ENCODE measurements at regions not wholly inside any gene's neighbourhood (a gene's known extent, or its start where the extent isn't known, plus 50 kb on each side); places are given as distances from the start of the nearest gene placed in this dataset.
"Not testable (repeated sequence)": the region's sequence is repeated elsewhere in the genome, so short reads cannot be mapped to it uniquely, and the experiment has no call there.

- DNase-seq (ENCODE audit: extremely low spot score, insufficient read length, low read depth): no peak
- no peak for FAIRE-seq
Measured at GRCh38 chr17:14749269-14749668, 448.4 kb downstream of the HS3ST3B1 start.

- FAIRE-seq: no peak
- DNase-seq (ENCODE audit: extremely low spot score, insufficient read length, low read depth): no peak
Measured at GRCh38 chr17:14748036-14748710, 447.3 kb downstream of the HS3ST3B1 start.

- FAIRE-seq: no peak
- no peak for DNase-seq (ENCODE audit: extremely low spot score, insufficient read length, low read depth)
Measured at GRCh38 chr17:14747603-14747950, 446.7 kb downstream of the HS3ST3B1 start.

DNA sequence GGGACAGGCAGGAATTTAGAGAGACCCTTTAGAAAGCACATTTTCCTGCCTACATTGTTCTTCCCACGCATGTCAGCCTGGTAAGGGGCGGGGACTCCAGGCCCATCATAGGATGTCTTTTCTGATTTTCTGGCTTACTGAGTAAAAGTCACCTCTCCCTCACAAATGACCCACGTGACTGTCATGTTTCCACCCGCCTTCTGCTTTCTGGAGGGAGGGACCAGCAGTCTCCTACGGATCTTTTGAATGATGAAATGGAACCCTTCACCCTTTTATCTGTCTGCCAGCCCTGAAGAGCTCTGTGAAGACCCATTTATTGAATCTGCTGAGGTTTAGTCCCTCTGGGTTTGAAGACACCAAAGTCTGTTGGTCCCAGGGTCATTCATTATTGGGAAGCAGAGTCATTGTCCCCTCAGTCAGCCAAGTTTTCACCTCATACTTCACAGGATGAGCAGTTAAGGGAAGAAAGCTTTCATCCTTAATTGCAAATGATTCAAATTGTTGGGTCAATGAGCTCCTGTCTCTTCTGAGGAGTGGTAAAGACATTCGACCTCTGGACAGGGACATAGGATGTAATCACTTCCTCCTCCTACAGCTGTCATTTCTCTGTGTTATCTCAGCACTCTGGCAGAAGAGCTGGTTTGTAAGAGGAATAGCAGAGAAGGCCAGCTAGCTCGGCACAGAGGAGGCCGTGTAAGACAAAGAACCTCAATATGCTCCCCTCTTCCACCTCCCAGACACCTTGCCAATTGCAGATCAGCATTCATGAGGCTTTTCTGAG lies 446.1 kb downstream of the HS3ST3B1 start:
- FAIRE-seq (no peak), DNase-seq (ENCODE audit: extremely low spot score, insufficient read length, low read depth) (no peak)

DNA sequence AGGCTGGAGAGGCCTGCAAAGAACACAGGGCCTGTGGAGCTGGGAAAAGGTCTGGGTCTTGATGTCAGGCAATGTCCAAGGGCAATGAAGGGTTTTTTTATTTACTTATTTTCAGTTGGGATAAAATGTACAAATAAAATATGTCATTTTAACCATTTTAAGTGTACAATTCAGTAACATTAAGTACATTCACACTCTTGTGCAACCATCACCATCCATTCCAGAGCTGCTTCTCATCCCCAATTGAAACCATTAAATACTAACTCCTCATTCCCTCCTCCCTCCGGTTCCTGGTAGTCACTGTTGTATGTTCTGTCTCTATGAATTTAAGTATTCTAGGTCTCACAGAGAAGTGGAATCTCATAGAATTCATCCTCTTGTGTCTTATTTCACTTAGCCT lies 444.7 kb downstream of the HS3ST3B1 start:
- DNase-seq (ENCODE audit: extremely low spot score, insufficient read length, low read depth) (no peak), FAIRE-seq (no peak)

GRCh38 chr17:14744761-14745473 lies 444.0 kb downstream of the HS3ST3B1 start:
- FAIRE-seq: no peak
- DNase-seq (ENCODE audit: extremely low spot score, insufficient read length, low read depth): no peak

DNA sequence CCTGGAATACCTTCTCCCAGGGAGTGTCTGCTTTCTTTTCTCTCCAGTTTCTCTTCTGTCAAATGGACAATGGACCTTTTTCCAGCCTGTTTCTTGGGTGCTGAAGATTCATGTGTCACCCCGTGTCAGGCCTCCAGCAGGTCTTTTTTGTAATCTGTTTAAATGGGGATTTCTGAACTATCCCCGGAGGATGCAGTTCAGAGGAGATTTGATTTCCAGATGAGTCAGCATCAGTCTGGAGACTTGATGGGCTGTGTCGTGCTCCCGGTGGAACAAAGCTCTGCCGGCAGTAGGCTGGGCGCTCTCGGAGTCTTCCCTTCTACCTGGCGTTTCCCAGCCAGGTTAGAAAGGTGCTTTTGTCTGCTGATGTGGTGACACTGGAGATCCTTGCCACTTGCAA lies 440.6 kb downstream of the HS3ST3B1 start:
- no peak for FAIRE-seq
- DNase-seq (ENCODE audit: extremely low spot score, insufficient read length, low read depth): no peak

GRCh38 chr17:14739656-14740431 lies 439.0 kb downstream of the HS3ST3B1 start:
- FAIRE-seq (no peak), DNase-seq (ENCODE audit: extremely low spot score, insufficient read length, low read depth) (no peak)

DNA sequence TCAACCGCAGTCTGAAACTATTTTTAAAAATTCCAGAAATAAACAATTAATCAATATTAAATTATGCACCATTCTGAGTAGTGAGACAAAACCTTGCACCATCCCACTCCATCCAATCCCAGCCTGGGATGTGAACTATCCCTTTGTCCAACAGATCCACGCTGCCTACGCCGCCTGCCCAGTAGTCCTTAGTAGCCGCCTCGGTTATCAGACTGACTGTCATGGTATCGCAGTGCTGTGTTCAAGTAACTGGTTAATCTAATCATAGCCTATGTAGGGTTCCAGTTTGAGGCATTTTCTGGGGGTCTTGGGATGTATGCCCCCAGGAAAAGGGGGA lies 437.7 kb downstream of the HS3ST3B1 start:
- no peak for DNase-seq (ENCODE audit: extremely low spot score, insufficient read length, low read depth)
- no peak for FAIRE-seq

- FAIRE-seq: no peak
- no peak for DNase-seq (ENCODE audit: extremely low spot score, insufficient read length, low read depth)
Measured at GRCh38 chr17:14737984-14738651, 437.2 kb downstream of the HS3ST3B1 start.

- no peak for FAIRE-seq
- DNase-seq (ENCODE audit: extremely low spot score, insufficient read length, low read depth): no peak
Measured at GRCh38 chr17:14736631-14737030, 435.8 kb downstream of the HS3ST3B1 start.

GRCh38 chr17:14733376-14733775 lies 432.5 kb downstream of the HS3ST3B1 start:
- no peak for FAIRE-seq

DNA sequence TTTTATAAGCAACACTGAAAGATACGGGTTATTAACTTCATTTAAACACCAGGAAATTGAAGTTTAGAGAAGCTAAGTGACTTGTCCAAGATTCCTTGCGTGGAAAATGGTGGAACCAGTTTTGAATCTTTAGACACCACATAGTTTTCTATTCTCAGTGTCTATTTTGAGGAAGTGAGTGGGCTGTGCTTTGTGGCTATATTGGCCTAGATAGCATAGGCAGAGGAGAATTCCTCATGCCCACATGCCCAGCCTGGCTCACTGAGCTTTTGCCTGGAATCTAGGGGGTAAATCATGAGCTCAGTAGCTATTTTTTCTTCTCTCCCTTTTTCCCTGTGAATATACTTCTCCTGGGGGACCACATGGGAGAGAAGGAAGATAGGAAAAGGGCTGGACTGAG lies 431.3 kb downstream of the HS3ST3B1 start:
- no peak for FAIRE-seq
- DNase-seq (ENCODE audit: extremely low spot score, insufficient read length, low read depth): no peak

More at GRCh38 chr17:14733376-14733775, 432.5 kb downstream of the HS3ST3B1 start:
- DNase-seq (ENCODE audit: extremely low spot score, insufficient read length, low read depth): no peak

DNA sequence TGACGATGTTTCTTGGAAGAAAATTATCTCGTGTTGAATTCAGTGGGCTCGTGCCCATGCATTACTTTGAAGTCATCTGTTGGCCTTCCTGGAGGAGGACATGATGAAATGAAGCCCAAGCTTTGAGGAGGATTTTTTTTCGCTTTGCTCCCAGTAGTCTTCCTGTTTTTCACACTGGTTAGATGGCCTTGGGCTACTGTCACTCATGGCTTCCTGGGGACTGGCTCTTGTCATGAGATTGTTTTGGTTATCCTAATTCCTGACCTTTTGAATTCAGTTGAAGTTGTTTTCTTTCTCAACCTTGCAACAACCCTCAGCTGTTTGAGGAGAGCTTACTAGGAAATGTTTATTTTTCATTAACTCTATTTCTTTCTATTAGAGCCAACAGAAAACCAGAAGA lies 430.7 kb downstream of the HS3ST3B1 start:
- FAIRE-seq: no peak

DNA sequence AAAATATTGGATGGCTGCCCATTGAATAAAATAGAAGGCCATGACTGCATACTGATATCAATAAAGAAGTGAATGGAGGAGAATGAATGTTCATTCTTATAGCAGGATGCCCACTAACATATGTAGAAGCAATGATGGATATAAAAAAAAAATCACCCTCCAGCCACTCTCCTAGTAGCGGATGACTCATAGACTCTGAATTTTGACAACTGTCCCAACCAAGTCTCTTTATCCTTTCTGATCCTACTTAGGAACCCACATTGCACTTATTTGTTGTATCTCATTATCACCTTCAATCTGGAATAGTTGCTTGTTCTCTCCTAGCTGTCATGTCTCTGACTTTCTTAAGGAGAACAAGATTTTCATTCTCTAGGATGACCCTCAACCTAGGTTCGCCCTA lies 429.9 kb downstream of the HS3ST3B1 start:
- FAIRE-seq (no peak), DNase-seq (ENCODE audit: extremely low spot score, insufficient read length, low read depth) (no peak)

More for the DNA sequence above, 430.7 kb downstream of the HS3ST3B1 start:
- DNase-seq (ENCODE audit: extremely low spot score, insufficient read length, low read depth): no peak

- FAIRE-seq (no peak), DNase-seq (ENCODE audit: extremely low spot score, insufficient read length, low read depth) (no peak)
Measured at GRCh38 chr17:14725729-14726128, 424.8 kb downstream of the HS3ST3B1 start.

DNA sequence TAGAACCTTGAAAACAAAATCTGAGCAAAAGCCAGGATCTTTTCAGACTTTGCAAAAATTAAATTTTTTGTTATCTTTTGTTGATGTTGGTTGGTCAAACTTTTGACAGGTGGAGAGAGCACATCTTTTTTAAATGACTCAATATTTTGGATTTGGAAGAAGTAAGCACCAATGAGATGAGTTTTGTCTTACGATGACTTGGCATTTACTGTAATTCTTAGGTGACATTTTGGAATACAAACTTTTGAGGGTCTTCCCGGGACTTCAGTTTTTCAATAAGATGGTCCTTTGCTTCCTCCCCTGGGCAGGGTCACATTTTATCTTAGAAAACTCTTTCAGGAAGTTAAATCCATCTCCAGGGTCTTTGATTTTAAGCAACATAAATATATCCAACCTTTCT lies 423.9 kb downstream of the HS3ST3B1 start:
- DNase-seq (ENCODE audit: extremely low spot score, insufficient read length, low read depth) (no peak), FAIRE-seq (no peak)

DNA sequence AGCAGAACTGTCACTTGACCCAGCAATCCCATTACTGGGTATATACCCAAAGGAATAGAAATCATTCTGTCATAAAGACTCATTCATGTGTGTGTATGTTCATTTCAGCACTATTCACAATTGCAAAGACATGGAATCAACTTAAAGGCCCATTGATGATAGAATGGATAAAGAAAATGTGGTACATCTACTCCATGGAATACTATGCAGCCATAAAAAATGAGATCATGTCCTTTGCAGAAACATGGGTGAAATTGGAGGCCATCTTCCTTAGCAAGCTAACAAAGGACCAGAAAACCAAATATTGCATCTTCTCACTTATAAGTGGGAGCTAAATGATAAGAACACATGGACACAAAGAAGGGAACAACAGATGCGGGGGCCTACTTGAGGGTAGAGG lies 422.5 kb downstream of the HS3ST3B1 start:
- not testable (repeated sequence) for FAIRE-seq; DNase-seq (ENCODE audit: extremely low spot score, insufficient read length, low read depth)

DNA sequence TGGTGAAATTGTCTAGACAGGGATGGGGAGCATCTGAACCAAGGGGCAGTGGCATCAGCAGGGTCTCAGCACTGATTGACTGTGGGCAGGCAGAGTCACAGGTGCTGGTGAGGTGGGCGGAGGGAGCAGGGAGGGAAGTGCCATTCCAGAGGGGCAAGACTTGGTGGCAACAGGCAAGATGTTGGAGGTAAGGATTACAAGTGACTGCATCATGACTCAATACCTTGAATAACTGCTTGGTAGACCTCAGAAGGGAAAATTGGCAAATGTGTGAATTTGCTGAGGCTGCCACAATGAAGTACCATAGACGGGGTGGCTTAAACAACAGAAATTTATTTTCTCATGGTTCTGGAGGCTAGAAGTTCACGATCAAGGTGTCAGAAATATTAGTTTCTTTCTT lies 419.1 kb downstream of the HS3ST3B1 start:
- FAIRE-seq: no peak
- DNase-seq (ENCODE audit: extremely low spot score, insufficient read length, low read depth): no peak

DNA sequence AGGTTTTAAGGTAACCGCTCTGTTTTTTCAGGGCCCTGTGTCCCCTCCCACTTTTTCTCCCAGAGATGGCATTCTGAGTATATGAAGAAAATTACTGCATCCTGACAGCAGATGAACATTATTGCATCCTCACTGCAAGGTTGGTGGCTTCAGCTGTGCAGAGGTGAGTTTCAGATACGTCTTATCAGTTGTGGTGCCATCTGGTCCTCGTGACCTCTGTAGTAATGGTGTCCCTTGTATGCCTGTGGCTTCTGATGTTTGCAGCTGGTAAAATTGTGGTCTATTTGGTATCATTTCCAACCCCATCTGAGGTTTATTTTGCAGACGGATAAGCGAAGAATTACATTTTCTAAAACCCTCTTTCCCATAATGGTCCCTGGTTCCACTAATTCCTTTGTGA lies 417.0 kb downstream of the HS3ST3B1 start:
- no peak for DNase-seq (ENCODE audit: extremely low spot score, insufficient read length, low read depth)
- no peak for FAIRE-seq

Measured in GM18507 (cell line).